Inflammatory macrophage treated with lipopolysaccharide for 4 hours (primary cell): ENCODE measurements at regions not wholly inside any gene's neighbourhood (a gene's known extent, or its start where the extent isn't known, plus 50 kb on each side); places are given as distances from the start of the nearest gene placed in this dataset.
A peak's percentile ranks its signal among the peaks of the same experiment; 100 is the strongest.
"Not testable (repeated sequence)": the region's sequence is repeated elsewhere in the genome, so short reads cannot be mapped to it uniquely, and the experiment has no call there.

Source experiments
- DNase-seq: peaks from one replicate; pipeline ENCODE4 v3.0.0-alpha.2; 2020

- no peak for DNase-seq
Measured at GRCh38 chr9:88818495-88819201, 172.6 kb upstream of the S1PR3 start.

- no peak for DNase-seq
Measured at GRCh38 chr9:88819476-88819875, 171.8 kb upstream of the S1PR3 start.

- no peak for DNase-seq
Measured at GRCh38 chr9:88820055-88820454, 171.2 kb upstream of the S1PR3 start.

GRCh38 chr9:88821033-88821745, 170.1 kb upstream of the S1PR3 start:
- DNase-seq = no peak

GRCh38 chr9:88821746-88822106, 169.5 kb upstream of the S1PR3 start:
- no peak for DNase-seq

- no peak for DNase-seq
Measured at GRCh38 chr9:88824711-88825110, 166.6 kb upstream of the S1PR3 start.

- no peak for DNase-seq
Measured at GRCh38 chr9:88826181-88826580, 165.1 kb upstream of the S1PR3 start.

GRCh38 chr9:88826771-88827181, 164.5 kb upstream of the S1PR3 start:
- no peak for DNase-seq

- no peak for DNase-seq
Measured at GRCh38 chr9:88828018-88828417, 163.2 kb upstream of the S1PR3 start.

GRCh38 chr9:88828492-88828974, 162.7 kb upstream of the S1PR3 start:
- DNase-seq = no peak

- no peak for DNase-seq
Measured at GRCh38 chr9:88829276-88829675, 162.0 kb upstream of the S1PR3 start.

GRCh38 chr9:88831713-88832407, 159.4 kb upstream of the S1PR3 start:
- peak; percentile 75 for DNase-seq

- DNase-seq = no peak
Measured at GRCh38 chr9:88833946-88834345, 157.3 kb upstream of the S1PR3 start.

GRCh38 chr9:88835038-88835466, 156.2 kb upstream of the S1PR3 start:
- DNase-seq = peak; percentile 78

- no peak for DNase-seq
Measured at GRCh38 chr9:88835772-88836171, 155.5 kb upstream of the S1PR3 start.

- no peak for DNase-seq
Measured at GRCh38 chr9:88837731-88838130, 153.5 kb upstream of the S1PR3 start.

GRCh38 chr9:88849878-88850277, 141.4 kb upstream of the S1PR3 start:
- DNase-seq = not testable (repeated sequence)

- no peak for DNase-seq
Measured at GRCh38 chr9:88852794-88853193, 138.5 kb upstream of the S1PR3 start.

- no peak for DNase-seq
Measured at GRCh38 chr9:88870627-88871026, 120.6 kb upstream of the S1PR3 start.

GRCh38 chr9:88871669-88872068, 119.6 kb upstream of the S1PR3 start:
- no peak for DNase-seq

GRCh38 chr9:88872192-88872946, 118.9 kb upstream of the S1PR3 start:
- DNase-seq = no peak

- DNase-seq = no peak
Measured at GRCh38 chr9:88873635-88874034, 117.6 kb upstream of the S1PR3 start.

- no peak for DNase-seq
Measured at GRCh38 chr9:88874391-88874790, 116.9 kb upstream of the S1PR3 start.
